IPS-NIHi11 (cell line): ENCODE measurements at regions not wholly inside any gene's neighbourhood (a gene's known extent, or its start where the extent isn't known, plus 50 kb on each side); places are given as distances from the start of the nearest gene placed in this dataset.
"Not testable (repeated sequence)": the region's sequence is repeated elsewhere in the genome, so short reads cannot be mapped to it uniquely, and the experiment has no call there.

Source experiments
- DNase-seq: peaks from one replicate; pipeline ENCODE4 v3.0.0; 2012; ENCODE audit warnings: mixed read lengths, low spot score

DNA sequence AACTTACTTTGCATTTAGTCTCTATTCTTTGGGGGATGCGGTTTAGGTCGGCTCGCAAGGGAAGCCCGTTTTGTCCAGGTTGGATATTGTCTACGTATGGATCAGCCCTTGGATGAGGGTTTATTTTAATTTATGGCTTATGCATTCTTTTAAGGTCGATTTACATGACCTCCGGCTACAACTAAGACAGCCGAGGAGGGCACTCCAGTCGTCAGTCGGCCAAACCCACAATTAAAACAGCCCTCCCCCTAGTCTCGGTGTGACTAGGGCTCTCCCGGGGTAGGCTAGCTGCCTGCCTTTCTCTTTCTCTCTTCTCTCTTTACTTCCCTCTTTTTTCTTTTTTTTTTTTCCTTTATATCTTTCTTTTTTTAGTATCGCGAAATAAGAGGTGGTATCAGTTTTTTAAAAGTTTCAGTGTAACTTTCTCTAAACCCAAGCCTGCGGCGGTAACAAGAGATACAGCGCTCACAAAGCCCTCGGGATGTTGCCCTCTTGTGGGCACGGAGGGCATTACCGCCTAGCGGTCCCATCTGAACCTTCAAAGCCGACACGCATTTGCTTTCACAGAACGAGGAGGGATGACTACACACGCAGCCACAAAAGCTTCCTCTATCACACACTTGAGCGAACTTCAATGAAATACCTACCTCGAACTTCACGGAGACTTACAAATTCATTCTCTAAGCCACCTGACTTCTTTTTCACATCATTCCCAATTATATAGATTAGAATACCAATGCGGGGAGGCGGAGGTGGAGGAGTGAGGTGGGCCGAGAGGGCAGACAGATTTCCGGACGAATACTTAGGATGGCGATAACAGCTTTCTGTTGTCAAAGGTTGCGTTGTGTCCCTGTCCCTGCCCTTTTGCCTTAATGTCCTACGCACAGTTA is 132.3 kb upstream of the C11orf58 start:
- DNase-seq = peak; percentile 68

DNA sequence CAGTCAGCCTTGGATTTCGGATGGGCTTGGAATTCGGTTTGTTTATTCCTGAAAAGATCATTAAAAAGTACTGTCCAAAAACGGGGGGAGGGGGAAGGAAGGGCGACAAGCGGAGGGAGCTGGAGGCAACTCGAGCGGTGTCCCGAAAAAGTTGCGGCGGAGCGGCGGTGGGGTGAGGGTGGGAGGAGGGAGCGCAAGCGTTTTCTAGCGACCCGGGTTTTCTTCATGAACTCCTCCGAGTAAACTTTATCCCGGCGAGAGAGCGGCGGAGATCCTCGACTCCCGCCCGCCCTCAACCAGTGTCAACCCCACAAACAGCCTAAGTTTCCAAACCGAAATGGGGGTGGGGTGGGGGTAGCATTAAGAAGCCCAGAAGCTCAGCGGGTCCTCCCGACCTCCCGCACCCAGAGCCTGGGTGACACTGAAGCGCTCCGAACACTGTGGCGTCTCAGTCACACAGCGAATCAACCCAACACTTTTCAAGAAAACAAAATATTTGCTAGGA is 133.0 kb upstream of the C11orf58 start:
- peak; percentile 24 for DNase-seq

DNA sequence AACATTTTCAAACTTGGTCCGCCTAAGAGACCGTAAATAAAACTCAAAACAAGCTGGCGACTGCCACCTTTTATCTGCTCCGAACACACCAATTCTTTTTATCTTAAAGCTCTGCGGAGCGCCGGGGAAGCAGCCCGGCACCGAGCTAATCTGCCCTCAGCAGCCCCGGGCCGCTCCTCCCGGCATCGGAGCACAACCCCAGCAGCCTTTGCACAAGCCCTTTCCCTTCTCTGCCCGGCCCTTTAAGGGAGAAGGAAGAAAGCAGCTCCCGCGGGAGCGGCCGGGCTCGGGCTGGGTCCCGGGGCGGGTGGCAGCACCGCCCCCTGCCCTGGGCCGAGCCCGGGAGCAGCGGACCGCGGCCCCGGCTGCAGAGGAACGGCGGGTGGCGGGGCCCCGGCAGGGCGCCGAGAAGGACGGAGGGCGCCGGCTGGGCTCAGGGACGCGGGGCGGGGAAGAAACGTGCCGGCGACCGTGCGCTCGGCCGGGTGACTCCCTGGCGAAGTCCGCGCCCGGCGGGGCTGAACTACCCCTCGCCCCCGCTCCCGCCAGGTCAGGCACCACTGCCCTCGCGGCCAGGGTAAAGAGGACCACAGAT is 133.6 kb upstream of the C11orf58 start:
- peak; percentile 64 for DNase-seq

DNA sequence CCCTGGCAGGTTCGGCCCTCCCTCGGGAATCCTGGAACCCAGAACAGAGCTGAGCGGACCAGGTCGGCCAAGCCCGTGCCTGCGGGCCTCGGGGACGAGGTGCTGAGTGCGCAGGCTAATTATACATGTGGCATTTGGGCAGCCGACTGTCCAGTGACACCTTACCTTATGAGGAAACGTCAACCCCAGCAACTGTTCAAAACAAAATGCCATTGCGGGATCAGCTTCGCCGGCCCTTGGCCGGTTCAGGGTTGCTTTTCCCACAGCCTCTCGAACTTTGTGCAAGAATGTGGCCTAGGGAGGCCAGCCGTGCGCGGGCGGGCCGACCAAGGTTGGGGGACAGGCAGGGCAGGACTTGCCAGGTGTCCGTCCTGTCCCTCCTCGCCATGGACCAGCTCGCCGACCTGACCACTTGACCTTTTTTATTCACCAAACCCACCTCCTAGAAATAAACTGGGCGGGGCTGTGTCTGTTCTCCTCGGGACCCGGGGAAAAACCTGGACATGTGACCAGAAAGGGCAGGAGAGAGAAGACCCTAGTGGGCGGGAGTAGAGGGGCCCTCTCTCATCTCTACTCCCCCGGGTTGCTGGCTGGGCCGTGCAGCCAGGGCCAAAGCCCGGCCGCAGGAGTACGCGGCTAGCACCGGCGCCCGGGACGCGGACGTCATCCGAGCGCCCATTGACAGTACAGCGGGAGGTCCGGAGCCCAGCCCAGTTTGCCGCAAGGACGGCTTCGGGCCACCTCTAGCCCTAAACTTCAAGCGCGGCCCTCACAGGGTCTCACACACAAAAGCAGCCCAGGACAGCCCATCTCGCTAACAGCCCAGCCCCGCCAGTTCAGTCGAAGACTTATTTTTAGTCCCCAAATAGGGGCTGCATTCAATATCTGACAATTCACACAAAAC is 134.3 kb upstream of the C11orf58 start:
- DNase-seq = peak; percentile 47

DNA sequence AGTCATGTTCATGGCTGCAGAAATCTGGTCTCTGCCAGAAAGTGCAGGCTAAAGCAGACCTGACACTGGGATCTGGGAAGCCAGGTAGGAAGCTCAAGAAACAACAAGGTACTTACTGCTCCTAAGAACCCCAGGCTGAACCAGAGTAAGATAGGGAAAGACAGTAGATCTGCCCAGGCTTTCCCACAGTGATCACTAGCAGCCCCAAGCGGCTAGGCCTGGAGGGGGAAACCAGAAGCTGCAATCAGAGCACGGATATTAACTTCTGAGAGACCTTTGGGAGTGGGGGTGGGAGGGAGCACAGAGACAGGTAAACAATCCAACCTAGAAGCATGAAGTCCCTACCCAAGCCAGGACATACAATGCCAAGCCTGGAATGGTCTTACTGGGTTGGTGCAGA is 135.2 kb upstream of the C11orf58 start:
- no peak for DNase-seq

DNA sequence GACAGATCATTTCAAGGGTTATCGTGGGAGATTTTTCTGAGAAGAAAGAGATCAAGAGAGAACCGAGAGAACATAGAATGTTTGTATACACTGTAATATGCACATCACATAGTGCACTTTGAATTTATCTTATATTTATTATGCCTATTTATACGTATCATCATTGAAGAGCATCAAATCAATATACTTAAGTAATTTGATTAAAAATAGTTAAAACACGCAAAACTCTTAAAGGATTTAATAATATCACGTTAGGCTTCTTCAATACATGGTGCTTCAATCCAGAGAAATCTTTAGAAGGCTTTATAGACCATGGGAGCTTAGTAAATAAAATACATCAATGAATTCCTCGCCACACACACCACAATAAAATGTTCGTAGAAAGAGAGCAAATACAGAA is 139.5 kb upstream of the C11orf58 start:
- DNase-seq = no peak

DNA sequence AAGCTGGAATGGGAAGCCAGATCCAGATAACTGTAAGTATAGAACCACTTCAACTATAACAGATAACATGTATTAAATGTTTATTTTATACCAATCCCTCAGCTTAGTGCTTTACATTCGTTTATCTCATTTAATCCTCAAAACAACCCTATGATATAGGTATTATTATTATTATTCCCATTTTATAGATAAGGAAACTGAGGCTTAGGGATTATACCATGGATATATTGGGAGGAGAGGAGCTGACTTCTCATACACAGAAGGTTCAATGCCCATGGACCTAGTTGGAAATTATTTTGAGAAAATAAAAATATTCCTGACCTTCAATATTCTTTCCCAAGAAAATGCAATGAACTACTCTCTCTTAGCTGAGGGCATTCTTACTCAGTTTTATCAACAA is 140.4 kb upstream of the C11orf58 start:
- no peak for DNase-seq

DNA sequence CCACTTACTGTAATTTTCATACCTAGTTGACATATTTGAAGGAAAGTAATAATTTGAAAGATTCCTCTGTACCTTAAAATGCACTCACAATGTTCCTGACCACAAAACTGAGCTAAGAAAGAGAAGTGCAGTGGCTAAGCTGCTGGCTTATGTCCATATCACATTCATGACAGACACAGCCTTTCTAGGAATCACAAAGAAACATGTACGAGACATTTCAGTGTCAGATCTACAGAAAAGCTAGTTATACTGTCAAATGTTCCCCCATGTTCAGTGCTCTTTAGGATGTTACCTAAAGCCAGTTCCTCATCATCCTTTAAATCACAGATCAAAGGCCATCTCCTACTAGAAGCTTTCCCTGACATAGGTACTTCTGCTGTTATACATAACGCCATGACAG is 142.2 kb upstream of the C11orf58 start:
- DNase-seq = no peak

DNA sequence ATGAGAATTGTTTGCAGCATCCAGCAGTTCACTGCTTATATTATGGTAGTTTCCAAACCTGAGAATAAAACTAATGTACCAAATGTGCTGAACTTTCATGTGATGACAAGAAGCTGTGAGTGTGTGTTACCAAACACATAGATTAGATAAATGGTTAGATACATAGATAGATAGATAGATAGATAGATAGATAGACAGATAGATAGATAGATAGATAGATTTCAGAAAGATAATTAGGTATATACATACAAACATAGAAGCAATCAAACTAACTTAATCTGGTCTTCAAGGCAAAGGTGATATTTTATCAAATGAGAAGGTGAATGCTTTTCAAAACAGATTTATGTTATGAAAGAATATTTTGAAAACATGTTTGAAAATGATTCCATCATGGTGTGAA is 147.3 kb upstream of the C11orf58 start:
- DNase-seq = no peak

DNA sequence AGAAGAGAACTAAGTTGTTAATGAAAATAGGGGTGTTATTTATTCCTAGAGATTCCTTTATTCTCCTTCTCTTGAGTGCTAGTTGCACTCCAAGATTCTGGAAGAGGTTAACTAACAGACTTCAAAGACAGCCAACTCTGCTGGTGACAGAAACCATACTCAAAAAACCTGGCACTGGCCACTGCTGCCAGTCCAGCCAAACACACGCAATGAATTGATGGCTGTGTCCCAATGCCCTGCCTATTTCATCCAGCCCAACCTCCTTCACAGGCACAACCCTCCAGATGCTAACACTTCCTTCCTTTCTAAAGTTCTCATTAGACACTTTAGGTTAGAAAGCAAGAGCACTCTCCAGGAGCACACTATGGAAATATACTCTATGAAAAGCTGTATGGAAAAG is 150.8 kb upstream of the C11orf58 start:
- DNase-seq = no peak

DNA sequence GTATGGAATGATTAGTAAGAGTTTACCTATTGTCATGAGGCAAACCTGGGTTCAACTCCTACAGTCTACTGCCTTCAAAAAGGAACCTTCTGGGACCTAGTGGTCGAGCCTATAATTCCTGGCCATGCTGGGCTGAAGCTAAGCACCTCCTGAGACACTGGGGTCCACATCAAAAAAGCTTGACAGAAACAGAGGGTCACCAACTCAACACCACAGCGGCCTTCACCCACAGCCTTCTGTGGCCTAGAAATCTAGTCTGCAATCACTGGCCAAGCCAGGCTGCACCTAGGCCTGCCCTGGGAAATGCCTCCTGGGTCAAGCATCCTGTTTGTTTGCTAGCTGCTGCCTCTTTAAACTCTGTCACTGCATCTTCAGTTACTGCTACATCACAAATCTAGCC is 153.9 kb upstream of the C11orf58 start:
- DNase-seq = no peak

DNA sequence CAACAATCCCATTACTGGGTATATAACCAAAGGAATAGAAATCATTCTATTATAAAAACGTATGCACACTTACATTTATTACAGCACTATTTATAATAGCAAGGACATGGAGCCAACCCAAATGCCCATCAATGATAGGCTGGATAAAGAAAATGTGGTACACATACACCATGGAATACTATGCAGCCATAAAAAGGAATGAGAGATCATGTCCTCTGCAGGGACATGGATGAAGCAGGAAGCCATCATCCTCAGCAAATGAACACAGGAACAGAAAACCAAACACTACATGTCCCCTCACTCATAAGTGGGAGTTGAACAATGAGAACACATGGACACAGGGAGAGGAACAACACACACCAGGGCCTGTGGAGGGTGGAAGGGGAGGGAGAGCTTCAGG is 157.4 kb upstream of the C11orf58 start:
- DNase-seq = not testable (repeated sequence)

DNA sequence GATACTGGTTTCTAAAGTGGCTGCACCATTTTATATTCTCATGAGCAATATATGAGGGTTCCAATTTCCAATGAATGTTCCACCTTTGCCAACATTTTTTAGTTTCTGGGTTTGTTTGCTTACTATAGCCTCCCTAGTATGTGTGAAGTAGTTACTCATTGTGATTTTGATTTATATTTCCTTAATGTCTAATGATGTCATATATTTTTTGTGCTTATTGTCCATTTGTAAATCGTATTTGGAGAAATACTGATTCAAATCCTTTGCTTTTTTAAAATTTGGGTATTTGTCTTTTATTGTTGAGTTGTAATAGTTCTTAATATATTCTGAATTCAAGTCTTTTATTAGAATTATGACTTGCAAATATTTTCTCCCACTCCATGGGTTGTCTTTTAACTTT is 161.0 kb upstream of the C11orf58 start:
- no peak for DNase-seq

DNA sequence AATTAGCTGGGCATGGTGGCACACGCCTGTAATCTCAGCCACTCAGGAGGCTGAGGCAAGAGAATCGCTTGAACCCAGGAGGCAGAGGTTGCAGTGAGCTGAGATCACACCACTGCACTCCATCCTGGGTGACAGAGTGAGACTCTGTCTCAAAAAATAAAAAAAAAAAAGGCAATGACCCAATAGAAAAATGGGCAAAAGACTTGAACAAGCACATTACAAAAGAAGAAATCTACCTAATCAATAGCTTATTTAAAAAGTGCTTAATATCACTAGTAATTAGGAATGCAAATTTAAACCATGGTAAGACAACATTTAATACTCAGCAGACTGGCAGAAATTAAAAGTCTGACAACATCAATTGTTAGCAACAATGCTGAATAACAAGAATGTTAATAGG is 163.6 kb upstream of the C11orf58 start:
- not testable (repeated sequence) for DNase-seq

DNA sequence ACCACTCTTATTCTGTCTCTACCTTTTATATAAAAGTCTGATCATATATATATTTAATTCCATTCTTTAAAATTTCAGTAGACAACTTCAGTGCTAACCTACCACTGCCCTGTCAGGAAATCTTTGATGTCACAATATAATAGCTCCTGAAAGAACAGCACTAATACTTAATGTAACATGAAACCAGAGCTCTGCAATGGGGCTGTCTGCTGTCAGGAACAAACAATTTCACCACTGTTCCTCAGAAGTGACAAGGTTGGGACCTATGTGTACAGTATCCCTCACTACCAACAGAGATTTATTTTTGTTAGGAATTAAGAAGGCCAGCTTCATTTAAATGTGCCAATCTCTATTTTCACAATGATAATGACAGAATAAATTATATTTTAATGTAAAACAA is 165.5 kb upstream of the C11orf58 start:
- peak; percentile 8 for DNase-seq

DNA sequence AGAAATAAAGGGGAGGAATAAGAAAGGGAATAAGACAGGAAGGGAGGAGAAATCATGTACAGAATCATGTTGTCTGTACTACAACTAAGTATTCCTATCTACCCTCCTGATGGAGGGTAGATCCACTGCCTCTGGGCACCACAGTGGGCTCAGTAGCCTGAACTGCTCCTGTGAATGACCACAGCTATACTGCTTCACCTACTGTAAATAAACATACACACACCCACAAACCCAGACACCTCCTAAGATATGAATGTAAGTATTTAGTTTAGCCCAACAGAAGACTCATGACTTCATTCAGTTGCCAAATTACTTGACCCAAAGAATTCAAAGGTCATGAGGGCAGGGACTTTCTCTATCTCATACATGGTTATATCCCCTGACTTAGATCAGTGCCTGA is 177.3 kb upstream of the C11orf58 start:
- DNase-seq = no peak

DNA sequence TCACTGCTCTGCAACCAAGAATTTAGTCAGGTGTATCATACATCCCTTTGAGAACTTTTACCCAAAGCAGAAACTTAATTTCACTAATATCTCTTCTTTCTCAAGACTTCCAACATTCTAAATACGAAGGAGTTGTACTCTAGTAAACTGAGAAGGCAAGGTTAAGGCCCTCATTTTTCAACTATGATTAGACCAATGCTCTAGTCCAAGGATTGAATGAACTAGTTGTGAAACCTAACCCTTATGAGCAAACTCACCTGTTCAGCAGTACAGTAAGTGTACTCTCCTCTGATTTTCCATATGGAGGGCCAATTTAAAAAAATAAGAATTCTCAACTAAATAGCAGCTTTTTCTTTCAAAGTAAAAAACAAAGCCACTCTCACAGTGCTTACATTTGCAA is 180.0 kb upstream of the C11orf58 start:
- DNase-seq = no peak

DNA sequence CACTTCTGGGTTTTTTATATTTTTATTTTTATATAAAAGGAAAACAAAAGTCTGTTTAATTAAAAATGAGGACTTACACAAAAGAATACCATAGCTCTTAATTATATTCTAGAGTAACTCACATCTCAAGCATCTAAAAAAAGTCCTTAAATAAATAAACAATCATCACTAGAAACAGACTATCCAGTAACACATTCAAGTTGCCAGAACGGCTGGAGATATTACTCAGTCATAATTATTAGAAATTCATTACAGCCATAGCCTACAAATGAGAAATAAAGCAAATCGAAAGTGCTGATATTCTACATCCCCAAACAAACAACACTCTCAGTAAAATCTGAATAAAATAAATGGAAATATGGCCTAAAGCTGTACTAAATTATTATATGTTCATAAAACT is 182.5 kb upstream of the C11orf58 start:
- no peak for DNase-seq

DNA sequence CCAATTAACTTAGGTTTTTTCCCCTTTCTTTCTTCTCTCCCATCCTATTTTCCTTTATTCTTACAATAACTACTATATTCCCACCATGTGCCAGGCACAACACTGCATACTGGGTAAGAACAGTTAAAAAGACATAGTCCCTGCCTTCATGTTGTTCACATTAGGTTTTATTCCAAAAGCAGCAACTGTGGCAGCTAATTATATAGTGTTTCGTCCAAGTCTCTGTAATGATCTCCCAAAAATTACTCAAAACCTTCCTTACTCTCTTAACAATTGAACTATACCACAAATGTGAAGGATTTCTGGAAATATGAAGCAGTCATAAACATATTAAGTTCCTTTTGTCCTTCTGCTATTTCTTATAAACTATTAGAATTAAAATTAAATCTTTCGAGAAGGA is 184.1 kb upstream of the C11orf58 start:
- DNase-seq = no peak

DNA sequence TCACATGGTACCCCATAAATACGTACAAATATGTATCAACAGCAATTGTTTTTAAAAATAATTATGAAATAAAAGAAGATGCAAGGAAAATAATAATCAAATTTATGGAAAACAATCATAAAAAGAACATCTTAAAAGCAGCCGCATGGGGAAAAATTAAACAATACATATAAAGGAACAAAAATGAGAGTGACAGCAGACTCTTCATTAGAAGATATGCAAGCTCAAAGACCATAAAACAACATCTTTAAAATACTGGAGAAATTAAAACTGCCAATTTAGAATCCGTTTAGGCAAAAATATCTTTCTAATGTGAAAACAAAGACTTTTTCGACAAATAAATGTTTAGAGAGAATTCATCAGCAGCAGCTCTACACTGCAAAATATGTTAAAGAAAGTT is 190.6 kb upstream of the C11orf58 start:
- DNase-seq = no peak

DNA sequence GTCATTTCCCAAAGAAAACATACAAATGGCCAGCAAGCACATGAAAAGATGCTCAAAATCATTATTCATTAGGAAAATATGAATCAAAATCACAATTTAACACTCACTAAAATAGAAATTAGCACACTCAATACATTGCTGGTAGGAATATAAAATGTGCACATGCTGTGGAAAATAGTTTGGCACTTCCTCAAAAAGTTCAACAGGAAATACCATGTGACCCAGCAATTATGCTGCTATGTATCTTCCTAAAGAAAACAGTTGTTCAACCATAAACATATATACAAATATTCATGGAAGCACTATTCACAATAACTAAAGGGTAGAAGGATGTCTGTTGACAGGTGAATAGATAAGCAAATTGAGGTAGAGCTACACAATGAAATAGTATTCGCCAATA is 187.3 kb upstream of the SOX6 start:
- no peak for DNase-seq

DNA sequence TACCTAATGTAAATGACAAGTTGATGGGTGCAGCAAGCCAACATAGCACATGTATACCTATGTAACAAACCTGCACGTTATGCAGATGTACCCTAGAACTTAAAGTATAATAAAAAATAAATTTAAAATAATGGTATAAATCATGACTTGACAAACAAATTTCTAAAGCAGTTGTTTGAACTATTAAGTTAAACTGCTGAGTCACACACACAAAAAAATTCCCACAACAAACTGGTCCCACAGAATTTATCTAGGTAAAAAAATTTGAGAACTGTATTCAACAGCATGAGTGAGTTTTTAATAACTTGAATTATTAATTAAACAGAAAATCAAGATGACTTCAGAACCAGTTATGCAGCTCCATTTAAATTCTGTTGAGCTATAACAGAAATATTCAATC is 186.0 kb upstream of the SOX6 start:
- no peak for DNase-seq

DNA sequence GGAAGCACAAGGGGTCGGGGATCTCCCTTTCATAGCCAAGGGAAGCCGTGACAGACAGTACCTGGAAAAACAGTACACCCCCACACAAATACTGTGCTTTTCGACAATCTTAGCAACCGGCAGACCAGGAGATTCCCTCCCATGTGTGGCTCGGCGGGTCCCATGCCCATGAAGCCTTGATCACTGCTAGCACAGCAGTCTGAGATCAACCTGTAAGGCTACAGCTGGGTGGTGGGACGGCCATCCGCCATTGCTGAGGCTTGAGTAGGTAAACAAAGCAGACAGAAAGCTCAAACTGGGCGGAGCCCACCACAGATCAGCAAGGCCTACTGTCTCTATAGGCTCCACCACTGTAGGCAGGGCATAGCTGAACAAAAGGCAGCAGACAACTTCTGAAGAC is 180.2 kb upstream of the SOX6 start:
- DNase-seq = no peak
